ENCODE measurements at regions not wholly inside any gene's neighbourhood (a gene's known extent, or its start where the extent isn't known, plus 50 kb on each side); places are given as distances from the start of the nearest gene placed in this dataset.
"Not testable (repeated sequence)": the region's sequence is repeated elsewhere in the genome, so short reads cannot be mapped to it uniquely, and the experiment has no call there.

GRCh38 chr3:28615071-28615470 is 266.4 kb upstream of the AZI2 start:
- no peaks in the 10 kb centered on the region for H3K27me3 Mint-ChIP-seq
- H3K9me3 Mint-ChIP-seq = peaks cover 4% of the 10 kb centered on the region
- DNase-seq (ENCODE audit: low spot score) (no peak), ATAC-seq (no peak)
- H3K36me3 Mint-ChIP-seq = no peaks in the 10 kb centered on the region
- no peak overlapping the region for H3K4me3 Mint-ChIP-seq
- H3K4me1 Mint-ChIP-seq (ENCODE audit: low read depth in 2 of 2) = no peaks in the 10 kb centered on the region
- H3K27ac Mint-ChIP-seq = no peak overlapping the region

- H3K4me3 Mint-ChIP-seq = no peak overlapping the region
- no peaks in the 10 kb centered on the region for H3K27me3 Mint-ChIP-seq
- H3K4me1 Mint-ChIP-seq (ENCODE audit: low read depth in 2 of 2) = no peaks in the 10 kb centered on the region
- H3K9me3 Mint-ChIP-seq = peaks cover 4% of the 10 kb centered on the region
- H3K27ac Mint-ChIP-seq = no peak overlapping the region
- no peak for ATAC-seq
- H3K36me3 Mint-ChIP-seq = no peaks in the 10 kb centered on the region
- no peak for DNase-seq (ENCODE audit: low spot score)
Measured at GRCh38 chr3:28615971-28616370, 267.3 kb upstream of the AZI2 start.

- no peak overlapping the region for H3K27ac Mint-ChIP-seq
- ATAC-seq (no peak), DNase-seq (ENCODE audit: low spot score) (no peak)
Measured at GRCh38 chr3:28617821-28618220, 269.2 kb upstream of the AZI2 start.

GRCh38 chr3:28623106-28623505 is 274.5 kb upstream of the AZI2 start:
- no peak for ATAC-seq
- Mint-ChIP-seq H3K27me3 (peaks cover 0 to 5% of the 10 kb centered on the region in 2 donors), H3K9me3 (peaks cover 4% of the 10 kb centered on the region)

More at GRCh38 chr3:28617821-28618220, 269.2 kb upstream of the AZI2 start:
- H3K4me3 Mint-ChIP-seq = no peak overlapping the region
- H3K9me3 Mint-ChIP-seq = peaks cover 4% of the 10 kb centered on the region
- no peaks in the 10 kb centered on the region for H3K4me1 Mint-ChIP-seq (ENCODE audit: low read depth in 2 of 2)
- H3K27me3 Mint-ChIP-seq = peaks cover 0 to 5% of the 10 kb centered on the region in 2 donors
- no peaks in the 10 kb centered on the region for H3K36me3 Mint-ChIP-seq

GRCh38 chr3:28624084-28624483 is 275.5 kb upstream of the AZI2 start:
- no peaks in the 10 kb centered on the region for H3K36me3 Mint-ChIP-seq
- H3K4me3 Mint-ChIP-seq = no peak overlapping the region
- no peaks in the 10 kb centered on the region for H3K4me1 Mint-ChIP-seq (ENCODE audit: low read depth in 2 of 2)
- no peak overlapping the region for H3K27ac Mint-ChIP-seq
- peaks cover 0 to 5% of the 10 kb centered on the region in 2 donors for H3K27me3 Mint-ChIP-seq
- peaks cover 4% of the 10 kb centered on the region for H3K9me3 Mint-ChIP-seq
- ATAC-seq (no peak), DNase-seq (ENCODE audit: low spot score) (no peak)

More at GRCh38 chr3:28623106-28623505, 274.5 kb upstream of the AZI2 start:
- H3K4me3 Mint-ChIP-seq = no peak overlapping the region
- no peaks in the 10 kb centered on the region for H3K4me1 Mint-ChIP-seq (ENCODE audit: low read depth in 2 of 2)
- H3K36me3 Mint-ChIP-seq = no peaks in the 10 kb centered on the region
- no peak overlapping the region for H3K27ac Mint-ChIP-seq
- no peak for DNase-seq (ENCODE audit: low spot score)

GRCh38 chr3:28627843-28628242 is 279.2 kb upstream of the AZI2 start:
- ATAC-seq; H3K9me3 Mint-ChIP-seq; H3K36me3 Mint-ChIP-seq; H3K27me3 Mint-ChIP-seq; H3K4me3 Mint-ChIP-seq; DNase-seq (ENCODE audit: low spot score); H3K4me1 Mint-ChIP-seq (ENCODE audit: low read depth in 2 of 2); H3K27ac Mint-ChIP-seq: not testable (repeated sequence)

GRCh38 chr3:28634019-28634418 is 285.4 kb upstream of the AZI2 start:
- Mint-ChIP-seq H3K4me1 (ENCODE audit: low read depth in 2 of 2) (no peaks in the 10 kb centered on the region), H3K27me3 (no peaks in the 10 kb centered on the region), H3K9me3 (no peaks in the 10 kb centered on the region), H3K4me3 (no peak overlapping the region), H3K36me3 (no peaks in the 10 kb centered on the region), H3K27ac (no peak overlapping the region)
- no peak for ATAC-seq
- no peak for DNase-seq (ENCODE audit: low spot score)

GRCh38 chr3:28637742-28638141 is 289.1 kb upstream of the AZI2 start:
- Mint-ChIP-seq H3K27me3 (no peaks in the 10 kb centered on the region), H3K4me3 (no peak overlapping the region), H3K9me3 (peaks cover 3% of the 10 kb centered on the region), H3K27ac (no peak overlapping the region), H3K4me1 (ENCODE audit: low read depth in 2 of 2) (no peaks in the 10 kb centered on the region), H3K36me3 (no peaks in the 10 kb centered on the region)
- ATAC-seq (no peak), DNase-seq (ENCODE audit: low spot score) (no peak)

GRCh38 chr3:28645149-28645548 is 296.5 kb upstream of the AZI2 start:
- H3K27ac Mint-ChIP-seq = no peak overlapping the region
- H3K9me3 Mint-ChIP-seq = peaks cover 6% of the 10 kb centered on the region
- H3K36me3 Mint-ChIP-seq = no peaks in the 10 kb centered on the region
- DNase-seq (ENCODE audit: low spot score) = no peak
- no peaks in the 10 kb centered on the region for H3K4me1 Mint-ChIP-seq (ENCODE audit: low read depth in 2 of 2)
- H3K4me3 Mint-ChIP-seq = no peak overlapping the region
- no peaks in the 10 kb centered on the region for H3K27me3 Mint-ChIP-seq
- peak in 1 of 2 donors; percentile 43 for ATAC-seq

- DNase-seq (ENCODE audit: low spot score) (no peak), ATAC-seq (no peak)
- H3K4me1 Mint-ChIP-seq (ENCODE audit: low read depth in 2 of 2) = no peaks in the 10 kb centered on the region
- H3K27me3 Mint-ChIP-seq = no peaks in the 10 kb centered on the region
- H3K27ac Mint-ChIP-seq = no peak overlapping the region
- H3K9me3 Mint-ChIP-seq = peaks cover 6% of the 10 kb centered on the region
- H3K4me3 Mint-ChIP-seq = no peak overlapping the region
- no peaks in the 10 kb centered on the region for H3K36me3 Mint-ChIP-seq
Measured at GRCh38 chr3:28646435-28646834, 297.8 kb upstream of the AZI2 start.

GRCh38 chr3:28649266-28649665 is 300.6 kb upstream of the AZI2 start:
- no peak overlapping the region for H3K27ac Mint-ChIP-seq
- H3K4me1 Mint-ChIP-seq (ENCODE audit: low read depth in 2 of 2) = no peaks in the 10 kb centered on the region
- no peak for ATAC-seq
- no peak for DNase-seq (ENCODE audit: low spot score)
- H3K27me3 Mint-ChIP-seq = peaks cover 2 to 5% of the 10 kb centered on the region in 2 donors
- H3K9me3 Mint-ChIP-seq = peaks cover 5% of the 10 kb centered on the region
- H3K4me3 Mint-ChIP-seq = no peak overlapping the region
- no peaks in the 10 kb centered on the region for H3K36me3 Mint-ChIP-seq

GRCh38 chr3:28651159-28651558 is 302.5 kb upstream of the AZI2 start:
- Mint-ChIP-seq H3K27me3 (peaks cover 2 to 7% of the 10 kb centered on the region in 2 donors), H3K4me3 (no peak overlapping the region), H3K9me3 (peaks cover 10% of the 10 kb centered on the region), H3K36me3 (no peaks in the 10 kb centered on the region), H3K4me1 (ENCODE audit: low read depth in 2 of 2) (no peaks in the 10 kb centered on the region), H3K27ac (no peak overlapping the region)
- ATAC-seq = no peak
- DNase-seq (ENCODE audit: low spot score) = no peak

- no peak overlapping the region for H3K4me3 Mint-ChIP-seq
- no peaks in the 10 kb centered on the region for H3K9me3 Mint-ChIP-seq
- no peak for DNase-seq (ENCODE audit: low spot score)
- no peaks in the 10 kb centered on the region for H3K36me3 Mint-ChIP-seq
- no peak overlapping the region for H3K27ac Mint-ChIP-seq
- no peak for ATAC-seq
- peaks cover 3 to 24% of the 10 kb centered on the region in 2 donors for H3K27me3 Mint-ChIP-seq
- H3K4me1 Mint-ChIP-seq (ENCODE audit: low read depth in 2 of 2) = peaks cover 0 to 9% of the 10 kb centered on the region in 2 donors
Measured at GRCh38 chr3:28664123-28664522, 315.5 kb upstream of the AZI2 start.

GRCh38 chr3:28667646-28668621 is 319.3 kb upstream of the AZI2 start:
- no peaks in the 10 kb centered on the region for H3K36me3 Mint-ChIP-seq
- DNase-seq (ENCODE audit: low spot score) (no peak), ATAC-seq (peak; percentile 61 to 72)
- no peaks in the 10 kb centered on the region for H3K9me3 Mint-ChIP-seq
- no peak overlapping the region for H3K27ac Mint-ChIP-seq
- peaks cover 0 to 40% of the 10 kb centered on the region in 2 donors for H3K27me3 Mint-ChIP-seq
- no peak overlapping the region for H3K4me3 Mint-ChIP-seq
- peaks cover 0 to 9% of the 10 kb centered on the region in 2 donors for H3K4me1 Mint-ChIP-seq (ENCODE audit: low read depth in 2 of 2)

Measured in natural killer cell treated with Interleukin-12 subunit alpha and Interleukin-12 subunit beta and Interleukin-15 and Interleukin-18, amount 100 ng/mL, for 72 hours (primary cell).